HEK293T (cell line): ENCODE measurements at regions not wholly inside any gene's neighbourhood (a gene's known extent, or its start where the extent isn't known, plus 50 kb on each side); places are given as distances from the start of the nearest gene placed in this dataset.

ENCODE experiments used
- BHLHE40 ChIP-seq: fragments of 450-650 bp; IDR thresholded peaks from 2 replicates; pipeline ENCODE4 v1.6.1; 2016; ENCODE audit warnings: mild to moderate bottlenecking, moderate library complexity, borderline replicate concordance
- CTBP1 ChIP-seq: fragments of 450-650 bp; IDR thresholded peaks from 2 replicates; pipeline ENCODE4 v1.6.1; 2016; ENCODE audit warnings: borderline replicate concordance
- ELF4 ChIP-seq: fragments of 450-650 bp; IDR thresholded peaks from 2 replicates; pipeline ENCODE4 v1.6.1; 2017; ENCODE audit warnings: antibody characterized with exemption
- FOXK2 ChIP-seq: fragments of 450-650 bp; IDR thresholded peaks from 2 replicates; pipeline ENCODE4 v1.6.1; 2016; ENCODE audit warnings: mild to moderate bottlenecking
- L3MBTL2 ChIP-seq: fragments of 450-650 bp; conservative IDR thresholded peaks from 2 replicates; pipeline ENCODE4 v1.6.1; 2016; ENCODE audit warnings: mild to moderate bottlenecking
- SP1 ChIP-seq: fragments of 450-650 bp; IDR thresholded peaks from 2 replicates; pipeline ENCODE4 v1.6.1; 2017
- SUZ12 ChIP-seq: fragments of 450-650 bp; IDR thresholded peaks from 2 replicates; pipeline ENCODE4 v1.6.1; 2016; ENCODE audit warnings: mild to moderate bottlenecking
- TF ChIP-seq, protein P1 (sequence below): fragments of 450-650 bp; IDR thresholded peaks from 2 replicates; pipeline ENCODE4 v1.6.1; 2016

GRCh38 chr4:186012071-186012470 is 56.9 kb upstream of the TLR3 start:
- TF ChIP-seq, protein P1, sequence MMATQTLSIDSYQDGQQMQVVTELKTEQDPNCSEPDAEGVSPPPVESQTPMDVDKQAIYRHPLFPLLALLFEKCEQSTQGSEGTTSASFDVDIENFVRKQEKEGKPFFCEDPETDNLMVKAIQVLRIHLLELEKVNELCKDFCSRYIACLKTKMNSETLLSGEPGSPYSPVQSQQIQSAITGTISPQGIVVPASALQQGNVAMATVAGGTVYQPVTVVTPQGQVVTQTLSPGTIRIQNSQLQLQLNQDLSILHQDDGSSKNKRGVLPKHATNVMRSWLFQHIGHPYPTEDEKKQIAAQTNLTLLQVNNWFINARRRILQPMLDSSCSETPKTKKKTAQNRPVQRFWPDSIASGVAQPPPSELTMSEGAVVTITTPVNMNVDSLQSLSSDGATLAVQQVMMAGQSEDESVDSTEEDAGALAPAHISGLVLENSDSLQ: no peak
- TF ChIP-seq CTBP1 (no peak), SP1 (no peak), SUZ12 (no peak), L3MBTL2 (no peak), BHLHE40 (no peak), ELF4 (no peak), FOXK2 (no peak)
